ENCODE measurements at regions not wholly inside any gene's neighbourhood (a gene's known extent, or its start where the extent isn't known, plus 50 kb on each side); places are given as distances from the start of the nearest gene placed in this dataset.

GRCh38 chr4:108426493-108426892 lies 193.9 kb upstream of the RPL34 start:
- no peaks in the 10 kb centered on the region for H3K27me3 ChIP-seq (replicated peaks; ENCODE audit: control insufficient read depth, insufficient read depth, low read length)
- TF ChIP-seq CTCF (IDR thresholded peaks at IDR 0.05; ENCODE audit: insufficient read depth in 1 of 2, low read depth in 1 of 2, low read length in 1 of 2, severe bottlenecking in 1 of 2, unreplicated experiment in 1 of 2) = no peak
- Mint-ChIP-seq H3K27me3 (ENCODE audit: insufficient read depth, unreplicated experiment) (no peaks in the 10 kb centered on the region), H3K4me3 (ENCODE audit: unreplicated experiment) (no peak overlapping the region), H3K36me3 (ENCODE audit: insufficient read depth, unreplicated experiment) (no peaks in the 10 kb centered on the region), H3K9me3 (ENCODE audit: unreplicated experiment) (peaks cover 13% of the 10 kb centered on the region), H3K27ac (ENCODE audit: unreplicated experiment) (no peak overlapping the region), H3K4me1 (ENCODE audit: low read depth, unreplicated experiment) (no peaks in the 10 kb centered on the region)
- ChIA-PET CTCF (no interaction called here), POLR2A (no interaction called here)
- no TSS peak for BruUV-seq (replicated peaks)
- intact Hi-C loops (cut with micrococcal nuclease; ENCODE audit: unreplicated experiment) = no loop called here
- no peak overlapping the region for H3K4me3 ChIP-seq (ENCODE audit: low read depth, low read length)
- no peak for DNase-seq
- no peaks in the 10 kb centered on the region for H3K9me3 ChIP-seq
- no peaks in the 10 kb centered on the region for H3K4me1 ChIP-seq
- no peaks in the 10 kb centered on the region for H3K36me3 ChIP-seq (ENCODE audit: control insufficient read depth, insufficient read depth, low read length)

- no peak overlapping the region for H3K4me3 Mint-ChIP-seq (ENCODE audit: unreplicated experiment)
- H3K4me1 ChIP-seq = no peaks in the 10 kb centered on the region
- ChIA-PET CTCF (no interaction called here), POLR2A (no interaction called here)
- H3K27ac Mint-ChIP-seq (ENCODE audit: unreplicated experiment) = no peak overlapping the region
- no peaks in the 10 kb centered on the region for H3K27me3 Mint-ChIP-seq (ENCODE audit: insufficient read depth, unreplicated experiment)
- H3K9me3 ChIP-seq = no peaks in the 10 kb centered on the region
- no peak overlapping the region for H3K4me3 ChIP-seq (ENCODE audit: low read depth, low read length)
- DNase-seq = no peak
- no peaks in the 10 kb centered on the region for H3K27me3 ChIP-seq (replicated peaks; ENCODE audit: control insufficient read depth, insufficient read depth, low read length)
- H3K4me1 Mint-ChIP-seq (ENCODE audit: low read depth, unreplicated experiment) = no peaks in the 10 kb centered on the region
- no TSS peak for BruUV-seq (replicated peaks)
- H3K36me3 Mint-ChIP-seq (ENCODE audit: insufficient read depth, unreplicated experiment) = no peaks in the 10 kb centered on the region
- TF ChIP-seq CTCF (IDR thresholded peaks at IDR 0.05; ENCODE audit: insufficient read depth in 1 of 2, low read depth in 1 of 2, low read length in 1 of 2, severe bottlenecking in 1 of 2, unreplicated experiment in 1 of 2) = no peak
- H3K9me3 Mint-ChIP-seq (ENCODE audit: unreplicated experiment) = peaks cover 15% of the 10 kb centered on the region
- H3K36me3 ChIP-seq (ENCODE audit: control insufficient read depth, insufficient read depth, low read length) = no peaks in the 10 kb centered on the region
- intact Hi-C loops (cut with micrococcal nuclease; ENCODE audit: unreplicated experiment) = no loop called here
Measured at GRCh38 chr4:108425988-108426387, 194.4 kb upstream of the RPL34 start.

- H3K4me3 Mint-ChIP-seq (ENCODE audit: unreplicated experiment) = no peak overlapping the region
- Histone ChIP-seq H3K9me3 (no peaks in the 10 kb centered on the region), H3K27me3 (replicated peaks; ENCODE audit: control insufficient read depth, insufficient read depth, low read length) (no peaks in the 10 kb centered on the region), H3K36me3 (ENCODE audit: control insufficient read depth, insufficient read depth, low read length) (no peaks in the 10 kb centered on the region), H3K4me1 (no peaks in the 10 kb centered on the region), H3K4me3 (ENCODE audit: low read depth, low read length) (no peak overlapping the region)
- no peak for TF ChIP-seq CTCF (IDR thresholded peaks at IDR 0.05; ENCODE audit: insufficient read depth in 1 of 2, low read depth in 1 of 2, low read length in 1 of 2, severe bottlenecking in 1 of 2, unreplicated experiment in 1 of 2)
- peaks cover 17% of the 10 kb centered on the region for H3K9me3 Mint-ChIP-seq (ENCODE audit: unreplicated experiment)
- no peaks in the 10 kb centered on the region for H3K27me3 Mint-ChIP-seq (ENCODE audit: insufficient read depth, unreplicated experiment)
- intact Hi-C loops (cut with micrococcal nuclease; ENCODE audit: unreplicated experiment) = no loop called here
- no peak for DNase-seq
- no TSS peak for BruUV-seq (replicated peaks)
- H3K36me3 Mint-ChIP-seq (ENCODE audit: insufficient read depth, unreplicated experiment) = no peaks in the 10 kb centered on the region
- POLR2A ChIA-PET = no interaction called here
- H3K4me1 Mint-ChIP-seq (ENCODE audit: low read depth, unreplicated experiment) = no peaks in the 10 kb centered on the region
- no peak overlapping the region for H3K27ac Mint-ChIP-seq (ENCODE audit: unreplicated experiment)
- CTCF ChIA-PET = no interaction called here
Measured at GRCh38 chr4:108417923-108418322, 202.5 kb upstream of the RPL34 start.

All from Caco-2 (cell line).